ENCODE measurements at regions not wholly inside any gene's neighbourhood (a gene's known extent, or its start where the extent isn't known, plus 50 kb on each side); places are given as distances from the start of the nearest gene placed in this dataset.
"Not testable (repeated sequence)": the region's sequence is repeated elsewhere in the genome, so short reads cannot be mapped to it uniquely, and the experiment has no call there.

- no peak for TF ChIP-seq EZH2phosphoT487 (IDR thresholded peaks at IDR 0.05)
- TF ChIP-seq CTCF (IDR thresholded peaks at IDR 0.05): no peak
- TF ChIP-seq EZH2 (IDR thresholded peaks at IDR 0.05): no peak
- H3K27ac Mint-ChIP-seq: no peak overlapping the region
Measured at GRCh38 chr5:13339093-13339492, 605.4 kb downstream of the DNAH5 start.

GRCh38 chr5:13335026-13335425 is 609.5 kb downstream of the DNAH5 start:
- DNase-seq (ENCODE audit: low spot score); H3K27ac ChIP-seq; H2AFZ ChIP-seq (replicated peaks); H3K4me3 ChIP-seq; H3K27ac Mint-ChIP-seq; H3K9me3 Mint-ChIP-seq; H3K9me3 ChIP-seq (ENCODE audit: low read depth); H3K27me3 ChIP-seq; H3K4me1 Mint-ChIP-seq; H3K4me3 Mint-ChIP-seq; H3K27me3 Mint-ChIP-seq (ENCODE audit: insufficient read depth, low read depth); H3K36me3 Mint-ChIP-seq; H3K79me2 ChIP-seq (ENCODE audit: low read depth); H4K20me1 ChIP-seq (ENCODE audit: low read depth); H3K4me2 ChIP-seq; H3K4me1 ChIP-seq; H3K9ac ChIP-seq; H3F3A ChIP-seq (ENCODE audit: low read depth); H3K36me3 ChIP-seq: not testable (repeated sequence)

More at GRCh38 chr5:13339093-13339492, 605.4 kb downstream of the DNAH5 start:
- H2AFZ ChIP-seq (replicated peaks): no peak overlapping the region
- Mint-ChIP-seq H3K36me3 (no peaks in the 10 kb centered on the region), H3K27me3 (ENCODE audit: insufficient read depth, low read depth) (no peaks in the 10 kb centered on the region), H3K4me1 (no peaks in the 10 kb centered on the region), H3K4me3 (no peak overlapping the region), H3K9me3 (peaks cover 5% of the 10 kb centered on the region)
- no peaks in the 10 kb centered on the region for H3K36me3 ChIP-seq
- no peak for DNase-seq (ENCODE audit: low spot score)
- no peaks in the 10 kb centered on the region for H3K27me3 ChIP-seq
- H3K27ac ChIP-seq: no peak overlapping the region
- H3K4me3 ChIP-seq: no peak overlapping the region
- H3F3A ChIP-seq (ENCODE audit: low read depth): no peaks in the 10 kb centered on the region
- H3K4me2 ChIP-seq: no peak overlapping the region
- H4K20me1 ChIP-seq (ENCODE audit: low read depth): no peaks in the 10 kb centered on the region
- no peaks in the 10 kb centered on the region for H3K9me3 ChIP-seq (ENCODE audit: low read depth)
- no peaks in the 10 kb centered on the region for H3K79me2 ChIP-seq (ENCODE audit: low read depth)
- H3K4me1 ChIP-seq: no peaks in the 10 kb centered on the region
- H3K9ac ChIP-seq: no peak overlapping the region

GRCh38 chr5:13331585-13331984 is 612.9 kb downstream of the DNAH5 start:
- H3K79me2 ChIP-seq (ENCODE audit: low read depth): no peaks in the 10 kb centered on the region
- no peak for TF ChIP-seq EZH2phosphoT487 (IDR thresholded peaks at IDR 0.05)
- no peak for TF ChIP-seq EZH2 (IDR thresholded peaks at IDR 0.05)
- TF ChIP-seq CTCF (IDR thresholded peaks at IDR 0.05): no peak
- Mint-ChIP-seq H3K4me3 (no peak overlapping the region), H3K27me3 (ENCODE audit: insufficient read depth, low read depth) (no peaks in the 10 kb centered on the region), H3K4me1 (no peaks in the 10 kb centered on the region), H3K36me3 (no peaks in the 10 kb centered on the region), H3K9me3 (peaks cover 3% of the 10 kb centered on the region), H3K27ac (no peak overlapping the region)
- H3K4me1 ChIP-seq: no peaks in the 10 kb centered on the region
- H2AFZ ChIP-seq (replicated peaks): no peak overlapping the region
- no peak overlapping the region for H3K4me3 ChIP-seq
- no peaks in the 10 kb centered on the region for H3K27me3 ChIP-seq
- no peaks in the 10 kb centered on the region for H3F3A ChIP-seq (ENCODE audit: low read depth)
- no peaks in the 10 kb centered on the region for H3K36me3 ChIP-seq
- H3K4me2 ChIP-seq: no peak overlapping the region
- no peak overlapping the region for H3K9ac ChIP-seq
- no peak for DNase-seq (ENCODE audit: low spot score)
- H3K27ac ChIP-seq: no peak overlapping the region
- H4K20me1 ChIP-seq (ENCODE audit: low read depth): no peaks in the 10 kb centered on the region
- H3K9me3 ChIP-seq (ENCODE audit: low read depth): no peaks in the 10 kb centered on the region

- Histone ChIP-seq H3K9me3 (ENCODE audit: low read depth) (no peaks in the 10 kb centered on the region), H3K4me2 (no peak overlapping the region)
- TF ChIP-seq EZH2 (IDR thresholded peaks at IDR 0.05) (no peak), CTCF (IDR thresholded peaks at IDR 0.05) (no peak), EZH2phosphoT487 (IDR thresholded peaks at IDR 0.05) (no peak)
Measured at GRCh38 chr5:13328316-13328715, 616.2 kb downstream of the DNAH5 start.

More at GRCh38 chr5:13328316-13328715, 616.2 kb downstream of the DNAH5 start:
- peaks cover 3% of the 10 kb centered on the region for H3K9me3 Mint-ChIP-seq
- no peaks in the 10 kb centered on the region for H3K27me3 Mint-ChIP-seq (ENCODE audit: insufficient read depth, low read depth)
- no peak overlapping the region for H3K4me3 Mint-ChIP-seq
- no peak overlapping the region for H3K9ac ChIP-seq
- H3K27ac Mint-ChIP-seq: no peak overlapping the region
- H4K20me1 ChIP-seq (ENCODE audit: low read depth): no peaks in the 10 kb centered on the region
- no peak overlapping the region for H2AFZ ChIP-seq (replicated peaks)
- no peak for DNase-seq (ENCODE audit: low spot score)
- no peaks in the 10 kb centered on the region for H3K36me3 ChIP-seq
- no peaks in the 10 kb centered on the region for H3K79me2 ChIP-seq (ENCODE audit: low read depth)
- H3K27ac ChIP-seq: no peak overlapping the region
- H3K27me3 ChIP-seq: no peaks in the 10 kb centered on the region
- peaks cover 3% of the 10 kb centered on the region for H3K4me1 Mint-ChIP-seq
- H3F3A ChIP-seq (ENCODE audit: low read depth): no peaks in the 10 kb centered on the region
- no peak overlapping the region for H3K4me3 ChIP-seq
- H3K36me3 Mint-ChIP-seq: no peaks in the 10 kb centered on the region
- H3K4me1 ChIP-seq: no peaks in the 10 kb centered on the region
